Activated naive CD4-positive, alpha-beta T cell treated with anti-CD3 and anti-CD28 coated beads, Interleukin-2, amount 50 U/mL, for 72 hours (primary cell): ENCODE measurements at regions not wholly inside any gene's neighbourhood (a gene's known extent, or its start where the extent isn't known, plus 50 kb on each side); places are given as distances from the start of the nearest gene placed in this dataset.

ENCODE experiments used
- ATAC-seq, 2 donors: fragments of 150-1000 bp; cut with Tn5 transposase; 2 replicates each; pipeline ENCODE4 v1.10.0; 2021; ENCODE audit warnings: mild to moderate bottlenecking in 2 of 2, moderate library complexity in 2 of 2
- DNase-seq, 2 donors: peaks; one replicate each; pipeline ENCODE4 v3.0.0; 2021 to 2022; ENCODE audit warnings: low spot score in 2 of 2
- H3K27ac Mint-ChIP-seq, 2 donors: one replicate each; pipeline ENCODE4 v1.8.0; 2022; ENCODE audit warnings: mild to moderate bottlenecking in 2 of 2, mixed read lengths in 2 of 2
- H3K36me3 Mint-ChIP-seq, 2 donors: one replicate each; pipeline ENCODE4 v1.8.0; 2022; ENCODE audit warnings: mixed read lengths in 2 of 2
- H3K9me3 Mint-ChIP-seq, 2 donors: one replicate each; pipeline ENCODE4 v1.8.0; 2022; ENCODE audit warnings: mixed read lengths in 2 of 2

GRCh38 chr13:48761256-48761655 lies 107.5 kb downstream of the CYSLTR2 start:
- no peak for ATAC-seq

GRCh38 chr13:48769107-48769704 lies 115.5 kb downstream of the CYSLTR2 start:
- Mint-ChIP-seq H3K27ac (no peak overlapping the region), H3K36me3 (peaks cover 7 to 29% of the 10 kb centered on the region in 2 donors), H3K9me3 (peaks cover 10 to 14% of the 10 kb centered on the region in 2 donors)
- ATAC-seq (peak; percentile 88 to 97), DNase-seq (peak in 1 of 2 donors; percentile 89)

More at GRCh38 chr13:48761256-48761655, 107.5 kb downstream of the CYSLTR2 start:
- DNase-seq: no peak
- peaks cover 22 to 31% of the 10 kb centered on the region in 2 donors for H3K9me3 Mint-ChIP-seq
- H3K27ac Mint-ChIP-seq: no peak overlapping the region
- peaks cover 17 to 36% of the 10 kb centered on the region in 2 donors for H3K36me3 Mint-ChIP-seq

GRCh38 chr13:48770372-48770771 lies 116.6 kb downstream of the CYSLTR2 start:
- ATAC-seq (peak in 1 of 2 donors; percentile 65), DNase-seq (no peak)
- Mint-ChIP-seq H3K9me3 (peaks cover 5 to 14% of the 10 kb centered on the region in 2 donors), H3K27ac (no peak overlapping the region), H3K36me3 (peaks cover 7 to 20% of the 10 kb centered on the region in 2 donors)

GRCh38 chr13:48772908-48773307 lies 119.2 kb downstream of the CYSLTR2 start:
- Mint-ChIP-seq H3K27ac (no peak overlapping the region), H3K9me3 (no peaks in the 10 kb centered on the region), H3K36me3 (peaks cover 7 to 8% of the 10 kb centered on the region in 2 donors)
- no peak for ATAC-seq
- DNase-seq: no peak

GRCh38 chr13:48773531-48774275 lies 120.0 kb downstream of the CYSLTR2 start:
- DNase-seq (no peak), ATAC-seq (no peak)
- H3K9me3 Mint-ChIP-seq: no peaks in the 10 kb centered on the region
- no peak overlapping the region for H3K27ac Mint-ChIP-seq
- peaks cover 5 to 6% of the 10 kb centered on the region in 2 donors for H3K36me3 Mint-ChIP-seq

- peaks cover 8 to 10% of the 10 kb centered on the region in 2 donors for H3K9me3 Mint-ChIP-seq
- no peak for DNase-seq
- ATAC-seq: no peak
- no peak overlapping the region for H3K27ac Mint-ChIP-seq
- peaks cover 5 to 6% of the 10 kb centered on the region in 2 donors for H3K36me3 Mint-ChIP-seq
Measured at GRCh38 chr13:48775285-48775684, 121.6 kb downstream of the CYSLTR2 start.

- no peak overlapping the region for H3K27ac Mint-ChIP-seq
Measured at GRCh38 chr13:48775804-48776203, 122.1 kb downstream of the CYSLTR2 start.

GRCh38 chr13:48776401-48776800 lies 122.7 kb downstream of the CYSLTR2 start:
- Mint-ChIP-seq H3K9me3 (peaks cover 11 to 12% of the 10 kb centered on the region in 2 donors), H3K27ac (no peak overlapping the region), H3K36me3 (peaks cover 6% of the 10 kb centered on the region in 2 donors)
- DNase-seq (no peak), ATAC-seq (no peak)

More at GRCh38 chr13:48775804-48776203, 122.1 kb downstream of the CYSLTR2 start:
- Mint-ChIP-seq H3K36me3 (peaks cover 6% of the 10 kb centered on the region in 2 donors), H3K9me3 (peaks cover 11 to 12% of the 10 kb centered on the region in 2 donors)
- ATAC-seq (no peak), DNase-seq (no peak)

- H3K9me3 Mint-ChIP-seq: peaks cover 11 to 23% of the 10 kb centered on the region in 2 donors
- ATAC-seq (no peak), DNase-seq (no peak)
- H3K27ac Mint-ChIP-seq: no peak overlapping the region
- peaks cover 6 to 14% of the 10 kb centered on the region in 2 donors for H3K36me3 Mint-ChIP-seq
Measured at GRCh38 chr13:48778610-48779009, 124.9 kb downstream of the CYSLTR2 start.

- ATAC-seq (no peak), DNase-seq (no peak)
- H3K27ac Mint-ChIP-seq: no peak overlapping the region
- peaks cover 11 to 23% of the 10 kb centered on the region in 2 donors for H3K9me3 Mint-ChIP-seq
- peaks cover 6 to 14% of the 10 kb centered on the region in 2 donors for H3K36me3 Mint-ChIP-seq
Measured at GRCh38 chr13:48780713-48781341, 127.1 kb downstream of the CYSLTR2 start.

- Mint-ChIP-seq H3K9me3 (peaks cover 11 to 23% of the 10 kb centered on the region in 2 donors), H3K27ac (no peak overlapping the region), H3K36me3 (peaks cover 6 to 14% of the 10 kb centered on the region in 2 donors)
- DNase-seq (no peak), ATAC-seq (no peak)
Measured at GRCh38 chr13:48782429-48782840, 128.7 kb downstream of the CYSLTR2 start.

- H3K36me3 Mint-ChIP-seq: peaks cover 6 to 14% of the 10 kb centered on the region in 2 donors
- H3K9me3 Mint-ChIP-seq: peaks cover 11 to 23% of the 10 kb centered on the region in 2 donors
- H3K27ac Mint-ChIP-seq: no peak overlapping the region
- ATAC-seq (no peak), DNase-seq (no peak)
Measured at GRCh38 chr13:48783181-48783630, 129.5 kb downstream of the CYSLTR2 start.

- ATAC-seq (no peak), DNase-seq (no peak)
- Mint-ChIP-seq H3K27ac (no peak overlapping the region), H3K36me3 (peaks cover 6 to 14% of the 10 kb centered on the region in 2 donors), H3K9me3 (peaks cover 11 to 23% of the 10 kb centered on the region in 2 donors)
Measured at GRCh38 chr13:48783695-48784230, 130.0 kb downstream of the CYSLTR2 start.

GRCh38 chr13:48784916-48785548 lies 131.3 kb downstream of the CYSLTR2 start:
- Mint-ChIP-seq H3K9me3 (peaks cover 5 to 15% of the 10 kb centered on the region in 2 donors), H3K27ac (no peak overlapping the region), H3K36me3 (peaks cover 4 to 8% of the 10 kb centered on the region in 2 donors)
- ATAC-seq (no peak), DNase-seq (no peak)

GRCh38 chr13:48790199-48790598 lies 136.5 kb downstream of the CYSLTR2 start:
- Mint-ChIP-seq H3K9me3 (peaks cover 0 to 6% of the 10 kb centered on the region in 2 donors), H3K36me3 (no peaks in the 10 kb centered on the region), H3K27ac (no peak overlapping the region)
- DNase-seq (no peak), ATAC-seq (no peak)

GRCh38 chr13:48790966-48791365 lies 137.2 kb downstream of the CYSLTR2 start:
- Mint-ChIP-seq H3K9me3 (peaks cover 0 to 6% of the 10 kb centered on the region in 2 donors), H3K27ac (no peak overlapping the region), H3K36me3 (no peaks in the 10 kb centered on the region)
- no peak for ATAC-seq
- DNase-seq: no peak
